VCaP (cell line): ENCODE measurements at regions not wholly inside any gene's neighbourhood (a gene's known extent, or its start where the extent isn't known, plus 50 kb on each side); places are given as distances from the start of the nearest gene placed in this dataset.

Experiments used
- H3K27ac ChIP-seq: fragments of 450-650 bp; 2 replicates; pipeline ENCODE4 v1.5.1; 2017
- CTCF ChIP-seq: fragments of 450-650 bp; conservative IDR thresholded peaks from 2 replicates; pipeline ENCODE4 v1.5.1; 2017; ENCODE audit warnings: mild to moderate bottlenecking, moderate library complexity

DNA sequence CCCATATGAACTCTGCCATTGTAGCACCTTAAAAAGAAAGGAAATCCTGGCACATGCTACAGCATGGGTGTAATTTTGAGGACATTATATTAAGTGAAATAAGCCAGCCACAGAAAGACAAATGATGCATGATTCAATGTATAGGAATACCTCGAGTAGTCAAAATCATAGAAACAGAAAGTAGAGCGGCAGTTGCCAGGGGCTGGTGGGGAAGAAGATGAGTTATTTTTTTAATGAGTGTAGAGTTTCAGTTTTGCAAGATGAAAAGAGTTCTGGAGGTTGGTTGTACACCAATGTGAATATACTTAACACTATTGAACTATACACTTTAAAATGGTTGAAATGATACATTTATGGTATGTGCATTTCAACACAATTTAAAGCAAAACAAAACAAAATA, 133.0 kb downstream of the ZDHHC21 start:
- no peak for TF ChIP-seq CTCF
- no peak overlapping the region for H3K27ac ChIP-seq

DNA sequence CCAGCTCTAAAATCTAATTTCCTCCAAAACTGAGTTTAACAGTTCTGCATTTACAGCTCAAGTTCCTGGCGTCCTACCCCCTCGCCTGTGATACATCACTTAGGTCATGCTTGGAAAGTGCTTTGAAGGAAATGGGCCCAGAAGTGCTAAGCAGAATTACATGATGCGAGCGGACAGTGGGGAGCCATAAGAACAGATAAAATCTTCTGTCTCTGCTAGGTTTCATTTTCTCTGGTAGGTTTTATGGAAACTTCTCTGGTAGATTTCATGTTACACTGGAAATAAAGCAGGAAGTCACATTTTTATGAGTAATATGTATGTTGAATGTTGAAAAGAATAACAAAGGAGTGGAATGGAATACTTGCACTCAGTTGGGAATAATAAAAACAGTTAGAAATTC, 138.3 kb downstream of the ZDHHC21 start:
- no peak overlapping the region for H3K27ac ChIP-seq
- no peak for TF ChIP-seq CTCF

DNA sequence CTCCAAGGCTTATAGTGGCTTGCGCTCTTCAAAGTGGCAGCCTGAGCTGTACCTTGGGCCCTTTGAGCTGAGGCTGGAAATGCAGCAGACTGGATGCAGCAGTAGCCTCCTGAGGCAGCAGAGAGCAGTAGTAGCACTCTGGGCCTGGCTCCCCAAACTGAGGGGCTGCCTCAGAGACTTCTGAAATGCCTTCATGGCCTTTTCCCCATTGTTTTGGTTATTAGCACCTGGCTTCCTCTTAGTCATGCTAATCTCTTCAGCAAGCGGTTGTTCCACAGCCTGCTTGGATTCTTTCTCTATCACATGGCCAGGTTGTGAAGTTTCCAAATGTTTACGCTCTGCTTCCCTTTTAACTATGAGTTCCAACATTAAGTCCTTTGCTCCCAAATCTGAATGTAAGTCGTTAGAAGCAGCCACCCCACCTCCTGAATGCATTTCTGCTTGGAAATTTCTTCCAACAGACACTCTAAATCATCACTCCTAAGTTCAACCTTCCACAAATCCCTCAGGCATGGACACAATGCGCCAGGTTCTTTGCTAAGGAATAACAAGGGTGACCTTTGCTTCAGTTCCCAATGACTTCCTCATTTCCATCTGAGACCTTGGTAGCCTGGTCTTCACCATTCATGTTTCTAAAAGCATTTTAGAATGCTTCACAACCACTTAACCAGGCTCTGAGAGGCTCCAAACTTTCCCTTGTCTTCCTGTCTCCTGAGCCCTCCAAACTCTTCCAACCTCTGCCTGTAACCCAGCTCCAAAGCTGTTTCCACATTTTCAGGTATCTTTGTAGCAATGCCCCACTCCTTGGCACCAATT, 145.8 kb downstream of the ZDHHC21 start:
- no peak overlapping the region for H3K27ac ChIP-seq
- no peak for TF ChIP-seq CTCF

DNA sequence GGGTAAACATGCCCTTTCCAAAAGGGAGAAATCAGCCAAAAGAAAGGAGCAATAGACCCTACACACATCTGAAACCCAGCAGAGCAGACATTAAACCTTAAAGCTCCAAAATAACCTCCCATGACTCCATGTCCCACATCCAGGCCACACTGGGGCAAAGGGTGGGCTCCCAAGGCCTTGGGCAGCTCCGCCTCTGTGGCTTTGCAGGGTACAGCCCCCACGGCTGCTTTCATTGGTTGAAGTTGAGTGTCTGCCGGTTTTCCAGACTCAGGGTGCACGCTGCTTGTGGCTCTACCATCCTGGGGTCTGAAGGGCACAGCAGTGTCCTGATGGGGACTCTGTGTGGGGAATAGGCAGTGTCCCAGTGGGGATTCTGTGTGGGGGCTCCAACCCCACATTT, 146.5 kb downstream of the ZDHHC21 start:
- no peak overlapping the region for H3K27ac ChIP-seq
- TF ChIP-seq CTCF, result no peak

- no peak for TF ChIP-seq CTCF
- no peak overlapping the region for H3K27ac ChIP-seq
Measured at GRCh38 chr9:14542071-14542470, 151.2 kb downstream of the ZDHHC21 start.

- H3K27ac ChIP-seq, result no peak overlapping the region
- TF ChIP-seq CTCF, result no peak
Measured at GRCh38 chr9:14538526-14538925, 154.7 kb downstream of the ZDHHC21 start.

GRCh38 chr9:14535161-14535955, 157.9 kb downstream of the ZDHHC21 start:
- no peak for TF ChIP-seq CTCF
- no peak overlapping the region for H3K27ac ChIP-seq
